HepG2 (cell line): ENCODE measurements at regions not wholly inside any gene's neighbourhood (a gene's known extent, or its start where the extent isn't known, plus 50 kb on each side); places are given as distances from the start of the nearest gene placed in this dataset.

ENCODE experiments used
- ATAC-seq: fragments of 200-7000 bp; cut with Tn5 transposase; 3 replicates; pipeline ENCODE4 v1.9.1; 2020; ENCODE audit warnings: mild to moderate bottlenecking, moderate library complexity
- BruUV-seq: library from RNA; stranded (reverse); fragments of 400-500 nt; replicated peaks from 2 replicates; lab custom pipeline; 2021; lab: Mats Ljungman, UMichigan
- CTCF ChIA-PET: fragments of 300-600 bp; formaldehyde crosslinking; extraction: SDS; loops from one replicate; lab custom pipeline; 2021; ENCODE audit warnings: low total read pairs, inconsistent platforms, low intra/inter-chr PET ratio; lab: Yijun Ruan, JAX
- POLR2A ChIA-PET: fragments of 350-600 bp; sonication (Branson Sonifier 250); formaldehyde crosslinking; loops from one replicate; lab custom pipeline; 2020; ENCODE audit warnings: antibody characterized with exemption, inconsistent platforms; lab: Yijun Ruan, JAX
- DNase-seq: peaks from one replicate; pipeline ENCODE4 v3.0.0-alpha.2; 2015; ENCODE audit warnings: low spot score
- FAIRE-seq: peaks from 3 replicates; lab custom pipeline; 2011; peaks lifted over from hg19 to GRCh38; lab: Jason Lieb, UNC
- H2AFZ ChIP-seq: one replicate; pipeline ENCODE4 v1.6.1; 2011; ENCODE audit warnings: low read length, inconsistent platforms
- H3K27ac ChIP-seq: fragments of 300-600 bp; 3 replicates; pipeline ENCODE4 v1.8.0; 2011; ENCODE audit warnings: mixed run types, mild to moderate bottlenecking, mixed read lengths, low read length, inconsistent platforms; ENCODE audit not compliant: insufficient read depth; ENCODE audit errors: extremely low read length
- H3K27me3 ChIP-seq, 2 experiments: fragments of 200-600 bp in 1 of 2; 2 replicates in 1 of 2; 3 replicates in 1 of 2; pipeline versions ENCODE4 v1.6.0 to v1.8.0; 2011; ENCODE audit warnings: low read length in 2 of 2, mild to moderate bottlenecking in 2 of 2, moderate library complexity in 2 of 2, inconsistent platforms in 1 of 2; ENCODE audit not compliant: insufficient read depth in 2 of 2, control insufficient read depth in 1 of 2
- H3K36me3 ChIP-seq, 2 experiments: fragments of 200-600 bp in 1 of 2; replicated peaks in 1 of 2; 2 replicates in 1 of 2; 3 replicates in 1 of 2; pipeline versions ENCODE4 v1.5.1 to v1.8.0; 2011; ENCODE audit warnings: low read length in 2 of 2, inconsistent platforms in 1 of 2; ENCODE audit not compliant: insufficient read depth in 2 of 2, control insufficient read depth in 1 of 2
- H3K4me1 ChIP-seq: 2 replicates; pipeline ENCODE4 v1.5.1; 2012; ENCODE audit warnings: low read length, inconsistent platforms; ENCODE audit not compliant: insufficient read depth
- H3K4me2 ChIP-seq: 2 replicates; pipeline ENCODE4 v1.6.0; 2011; ENCODE audit warnings: low read depth, low read length, inconsistent platforms
- H3K4me3 ChIP-seq, 3 experiments: fragments of 200-600 bp in 1 of 3; sonication (generic), shearing (Covaris generic) in 1 of 3; replicated peaks in 1 of 3; 2 replicates each; pipeline ENCODE4 v1.5.1; 2011 to 2016; ENCODE audit warnings: low read length in 3 of 3, inconsistent platforms in 2 of 3, low read depth in 2 of 3, mild to moderate bottlenecking in 2 of 3, control low read depth in 1 of 3, mixed read lengths in 1 of 3; ENCODE audit not compliant: insufficient read depth in 1 of 3
- H3K79me2 ChIP-seq: one replicate; pipeline ENCODE4 v1.6.1; 2011; ENCODE audit warnings: low read length, inconsistent platforms; ENCODE audit not compliant: insufficient read depth
- H3K9ac ChIP-seq: 2 replicates; pipeline ENCODE4 v1.6.0; 2011; ENCODE audit warnings: mild to moderate bottlenecking, low read depth, low read length, inconsistent platforms; ENCODE audit not compliant: insufficient read depth
- H3K9me3 ChIP-seq: 2 replicates; pipeline ENCODE4 v1.5.1; 2012; ENCODE audit warnings: mild to moderate bottlenecking, low read length
- H4K20me1 ChIP-seq: 2 replicates; pipeline ENCODE4 v1.6.0; 2011; ENCODE audit warnings: inconsistent platforms, mild to moderate bottlenecking, low read length, moderate library complexity; ENCODE audit not compliant: insufficient read depth
- HDAC1 ChIP-seq: sonication (generic); formaldehyde crosslinking; IDR thresholded peaks from 2 replicates; pipeline ENCODE4 v1.5.1; 2020; ENCODE audit warnings: mild to moderate bottlenecking, missing genetic modification reagents
- HDAC2 ChIP-seq: sonication (generic); formaldehyde crosslinking; IDR thresholded peaks from 2 replicates; pipeline ENCODE4 v1.4.0; 2020; ENCODE audit warnings: missing genetic modification reagents
- MAFG ChIP-seq: sonication (generic); formaldehyde crosslinking; IDR thresholded peaks from 2 replicates; pipeline ENCODE4 v1.5.1; 2020; ENCODE audit warnings: mild to moderate bottlenecking, missing genetic modification reagents
- MTA3 ChIP-seq: sonication (generic); formaldehyde crosslinking; IDR thresholded peaks from 2 replicates; pipeline ENCODE4 v1.4.0; 2020; ENCODE audit warnings: missing genetic modification reagents
- SP1 ChIP-seq, 2 experiments: fragments of 450-650 bp in 1 of 2; sonication (generic) in 1 of 2; formaldehyde crosslinking in 1 of 2; IDR thresholded peaks; 2 replicates each; pipeline versions ENCODE4 v1.4.0 to v1.6.1; 2016 to 2020; ENCODE audit warnings: missing genetic modification reagents in 1 of 2
- SRSF9 ChIP-seq: fragments of 200-400 bp; formaldehyde crosslinking; IDR thresholded peaks from 2 replicates; pipeline ENCODE4 v1.6.1; 2018; ENCODE audit warnings: borderline replicate concordance, mild to moderate bottlenecking, low read depth, low read length; ENCODE audit not compliant: insufficient read depth, poor library complexity, severe bottlenecking
- XRCC5 ChIP-seq: fragments of 200-400 bp; formaldehyde crosslinking; optimal IDR thresholded peaks from 2 replicates; pipeline ENCODE3; 2017; ENCODE audit warnings: mild to moderate bottlenecking, low read length
- ZFX ChIP-seq: sonication (generic); formaldehyde crosslinking; IDR thresholded peaks from 2 replicates; pipeline ENCODE4 v1.4.0; 2020; ENCODE audit warnings: mild to moderate bottlenecking, low read depth, missing genetic modification reagents, moderate library complexity
- ZMYM3 ChIP-seq: sonication (generic); formaldehyde crosslinking; IDR thresholded peaks from 2 replicates; pipeline ENCODE4 v1.5.1; 2020; ENCODE audit warnings: mild to moderate bottlenecking, missing genetic modification reagents
- WGBS: methylation state at CpG from one replicate; pipeline ENCODE4 v1.1.6; 2017; ENCODE audit warnings: low lambda C conversion rate; 5-methylcytosine and 5-hydroxymethylcytosine counted together
- in situ Hi-C: cut with HindIII; loops from 2 replicates; pipeline ENCODE4 v1.10.0; 2017; ENCODE audit warnings: low pct_unique_long_range_greater_than_20kb; ENCODE audit not compliant: extremely low pct_ligation_motif_present
- intact Hi-C: fragments of 100-400 bp; cut with micrococcal nuclease; formaldehyde crosslinking; loops from one replicate; pipeline ENCODE4 v1.10.0; 2022; ENCODE audit not compliant: unreplicated experiment
- TF ChIP-seq, protein P1 (sequence below): sonication (generic); formaldehyde crosslinking; IDR thresholded peaks from 2 replicates; pipeline ENCODE4 v1.4.0; 2020; ENCODE audit warnings: missing genetic modification reagents, borderline replicate concordance

DNA sequence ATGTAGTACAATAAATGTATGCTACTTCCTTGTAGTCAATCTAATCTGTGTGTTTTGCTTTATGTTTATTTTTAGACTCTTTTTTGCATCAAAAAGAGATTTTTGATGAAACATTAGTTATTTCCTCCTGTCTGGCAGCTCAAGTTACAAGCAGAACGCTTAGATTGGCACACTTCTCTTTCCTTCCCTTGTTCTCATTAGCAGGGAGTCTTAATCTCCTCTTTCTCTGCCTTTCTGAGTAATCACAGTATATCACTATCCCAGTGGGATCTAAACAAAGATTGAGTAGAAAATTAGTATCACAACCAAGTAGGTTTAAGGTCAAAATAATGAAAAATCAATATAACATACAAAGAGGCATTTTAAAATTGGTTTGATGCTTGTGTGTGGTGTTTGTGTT, 1192.6 kb downstream of the C4orf33 start:
- TF ChIP-seq ZMYM3 (CRISPR knock-in tag) (no peak), HDAC1 (no peak), ZFX (CRISPR knock-in tag) (no peak), MAFG (CRISPR knock-in tag) (no peak), SP1 (IDR thresholded peaks at IDR 0.05) (no peak), SP1 (CRISPR knock-in tag; IDR thresholded peaks at IDR 0.05) (no peak)
- TF ChIP-seq, protein P1, sequence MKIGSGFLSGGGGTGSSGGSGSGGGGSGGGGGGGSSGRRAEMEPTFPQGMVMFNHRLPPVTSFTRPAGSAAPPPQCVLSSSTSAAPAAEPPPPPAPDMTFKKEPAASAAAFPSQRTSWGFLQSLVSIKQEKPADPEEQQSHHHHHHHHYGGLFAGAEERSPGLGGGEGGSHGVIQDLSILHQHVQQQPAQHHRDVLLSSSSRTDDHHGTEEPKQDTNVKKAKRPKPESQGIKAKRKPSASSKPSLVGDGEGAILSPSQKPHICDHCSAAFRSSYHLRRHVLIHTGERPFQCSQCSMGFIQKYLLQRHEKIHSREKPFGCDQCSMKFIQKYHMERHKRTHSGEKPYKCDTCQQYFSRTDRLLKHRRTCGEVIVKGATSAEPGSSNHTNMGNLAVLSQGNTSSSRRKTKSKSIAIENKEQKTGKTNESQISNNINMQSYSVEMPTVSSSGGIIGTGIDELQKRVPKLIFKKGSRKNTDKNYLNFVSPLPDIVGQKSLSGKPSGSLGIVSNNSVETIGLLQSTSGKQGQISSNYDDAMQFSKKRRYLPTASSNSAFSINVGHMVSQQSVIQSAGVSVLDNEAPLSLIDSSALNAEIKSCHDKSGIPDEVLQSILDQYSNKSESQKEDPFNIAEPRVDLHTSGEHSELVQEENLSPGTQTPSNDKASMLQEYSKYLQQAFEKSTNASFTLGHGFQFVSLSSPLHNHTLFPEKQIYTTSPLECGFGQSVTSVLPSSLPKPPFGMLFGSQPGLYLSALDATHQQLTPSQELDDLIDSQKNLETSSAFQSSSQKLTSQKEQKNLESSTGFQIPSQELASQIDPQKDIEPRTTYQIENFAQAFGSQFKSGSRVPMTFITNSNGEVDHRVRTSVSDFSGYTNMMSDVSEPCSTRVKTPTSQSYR (CRISPR knock-in tag): no peak
- Histone ChIP-seq H2AFZ (no peak overlapping the region), H3K9ac (no peak overlapping the region), H3K4me2 (no peak overlapping the region), H3K27me3 (no peaks in the 10 kb centered on the region; a peak in 1 of 5 replicates), H3K9me3 (no peaks in the 10 kb centered on the region), H3K27ac (no peak overlapping the region), H3K4me3 (no peak overlapping the region), H3K36me3 (no peaks in the 10 kb centered on the region), H3K79me2 (no peaks in the 10 kb centered on the region), H3K4me1 (no peaks in the 10 kb centered on the region), H4K20me1 (no peaks in the 10 kb centered on the region)
- DNase-seq (no peak), ATAC-seq (no peak), FAIRE-seq (no peak)
- WGBS: 0% methylated on average over 1 of the region's 1 CpG
- no TSS peak for BruUV-seq
- ChIA-PET CTCF (no interaction called here), POLR2A (no interaction called here)
- intact Hi-C loops (no loop called here), in situ Hi-C loops (no loop called here)

DNA sequence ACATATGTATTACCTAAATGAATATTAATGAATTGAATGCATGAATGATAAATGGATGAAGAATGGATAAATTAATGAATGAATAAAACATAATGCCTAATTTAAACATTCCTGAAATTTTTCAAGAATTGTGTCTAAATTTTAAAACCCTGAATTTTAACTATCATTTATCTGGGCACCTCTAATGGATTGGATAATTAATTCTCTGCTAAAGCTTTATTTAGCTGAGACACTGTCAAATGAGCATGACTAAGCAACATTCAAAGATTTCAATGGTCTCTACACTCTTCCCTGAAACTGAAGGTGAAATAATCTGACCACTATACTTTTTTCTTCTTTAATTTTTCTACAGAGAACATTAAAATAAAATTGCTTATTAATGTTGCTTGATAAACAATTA, 1197.7 kb downstream of the C4orf33 start:
- H3K9me3 ChIP-seq: no peaks in the 10 kb centered on the region
- no peaks in the 10 kb centered on the region for H3K79me2 ChIP-seq
- no peaks in the 10 kb centered on the region for H3K27me3 ChIP-seq
- no peak for ATAC-seq
- H3K27ac ChIP-seq: no peak overlapping the region
- H3K36me3 ChIP-seq: no peaks in the 10 kb centered on the region
- H3K4me1 ChIP-seq: no peaks in the 10 kb centered on the region
- H3K4me2 ChIP-seq: no peak overlapping the region
- ChIA-PET CTCF (no interaction called here), POLR2A (no interaction called here)
- DNase-seq: no peak
- H3K4me3 ChIP-seq: no peak overlapping the region
- intact Hi-C loops (no loop called here), in situ Hi-C loops (no loop called here)
- H3K9ac ChIP-seq: no peak overlapping the region
- FAIRE-seq: no peak
- BruUV-seq: no TSS peak
- H2AFZ ChIP-seq: no peak overlapping the region
- no peaks in the 10 kb centered on the region for H4K20me1 ChIP-seq
- TF ChIP-seq XRCC5: no peak
- no peak for TF ChIP-seq SRSF9
- TF ChIP-seq HDAC2 (CRISPR knock-in tag): no peak
- no peak for TF ChIP-seq MTA3 (CRISPR knock-in tag)
